Endothelial cell of umbilical vein (primary cell): ENCODE measurements at regions not wholly inside any gene's neighbourhood (a gene's known extent, or its start where the extent isn't known, plus 50 kb on each side); places are given as distances from the start of the nearest gene placed in this dataset.

Source experiments
- BruUV-seq: library from RNA; stranded (reverse); fragments of 400-500 nt; replicated peaks from 2 replicates; lab custom pipeline; 2021; lab: Mats Ljungman, UMichigan
- CTCF ChIA-PET: fragments of 300-600, 350-600 bp; sonication (Branson Sonifier 250); formaldehyde crosslinking; loops from one replicate; lab custom pipeline; 2021; ENCODE audit warnings: antibody characterized with exemption, inconsistent platforms; lab: Charles Lee
- POLR2A ChIA-PET: fragments of 300-600, 350-600 bp; sonication (Branson Sonifier 250); formaldehyde crosslinking; loops from one replicate; lab custom pipeline; 2021; ENCODE audit warnings: antibody characterized with exemption, inconsistent platforms; lab: Charles Lee
- DNase-seq: peaks from one replicate; pipeline ENCODE4 v3.0.0-alpha.2; 2011; ENCODE audit warnings: low read depth, low spot score
- FAIRE-seq: peaks from 2 replicates; lab custom pipeline; 2011; peaks lifted over from hg19 to GRCh38; lab: Jason Lieb, UNC
- H2AFZ ChIP-seq: 2 replicates; pipeline ENCODE4 v1.6.0; 2012; ENCODE audit warnings: low read depth, low read length, control low read depth, inconsistent platforms
- H3K27ac ChIP-seq: 2 replicates; pipeline ENCODE4 v1.5.1; 2011; ENCODE audit warnings: low read depth, mild to moderate bottlenecking, control low read depth, low read length, moderate library complexity; ENCODE audit not compliant: insufficient read depth
- H3K27me3 ChIP-seq, 2 experiments: 2 replicates each; pipeline versions ENCODE4 v1.6.0 to v1.6.1; 2011; ENCODE audit warnings: low read length in 2 of 2, mixed read lengths in 1 of 2; ENCODE audit not compliant: control insufficient read depth in 2 of 2, insufficient read depth in 2 of 2
- H3K36me3 ChIP-seq, 2 experiments: 2 replicates in 1 of 2; 3 replicates in 1 of 2; pipeline ENCODE4 v1.5.1; 2011; ENCODE audit warnings: low read length in 2 of 2, mild to moderate bottlenecking in 1 of 2, moderate library complexity in 1 of 2; ENCODE audit not compliant: control insufficient read depth in 2 of 2, insufficient read depth in 2 of 2; ENCODE audit errors: extremely low read depth in 1 of 2
- H3K4me1 ChIP-seq: 3 replicates; pipeline ENCODE4 v1.5.1; 2011; ENCODE audit warnings: mild to moderate bottlenecking, low read length; ENCODE audit not compliant: control insufficient read depth, insufficient read depth; ENCODE audit errors: extremely low read depth
- H3K4me2 ChIP-seq: 2 replicates; pipeline ENCODE4 v1.6.1; 2011; ENCODE audit warnings: low read length, control low read depth, mixed read lengths; ENCODE audit not compliant: insufficient read depth
- H3K4me3 ChIP-seq, 3 experiments: fragments of 200-600 bp in 1 of 3; sonication (generic), shearing (Covaris generic) in 1 of 3; replicated peaks in 1 of 3; 2 replicates each; pipeline ENCODE4 v1.5.1; 2011 to 2016; ENCODE audit warnings: control low read depth in 3 of 3, low read length in 3 of 3, mild to moderate bottlenecking in 2 of 3, inconsistent platforms in 1 of 3, low read depth in 1 of 3, moderate library complexity in 1 of 3; ENCODE audit not compliant: insufficient read depth in 1 of 3
- H3K79me2 ChIP-seq: 2 replicates; pipeline ENCODE4 v1.6.0; 2012; ENCODE audit warnings: low read length, inconsistent platforms; ENCODE audit not compliant: control insufficient read depth, insufficient read depth
- H3K9ac ChIP-seq: replicated peaks from 2 replicates; pipeline ENCODE3; 2011; ENCODE audit warnings: low read length, control low read depth; ENCODE audit not compliant: insufficient read depth; ENCODE audit errors: extremely low read depth
- H3K9me1 ChIP-seq: replicated peaks from 3 replicates; pipeline ENCODE4 v1.6.0; 2011; ENCODE audit warnings: mild to moderate bottlenecking, low read length; ENCODE audit not compliant: control insufficient read depth, insufficient read depth; ENCODE audit errors: extremely low read depth
- H3K9me3 ChIP-seq: replicated peaks from 2 replicates; pipeline ENCODE4 v1.5.1; 2012; ENCODE audit warnings: low read length, inconsistent platforms; ENCODE audit not compliant: control insufficient read depth, insufficient read depth
- H4K20me1 ChIP-seq: replicated peaks from 2 replicates; pipeline ENCODE3; 2011; ENCODE audit warnings: mild to moderate bottlenecking, low read length; ENCODE audit not compliant: control insufficient read depth, insufficient read depth; ENCODE audit errors: extremely low read depth
- EZH2 ChIP-seq: IDR thresholded peaks from 2 replicates; pipeline ENCODE4 v1.6.1; 2012; ENCODE audit warnings: borderline replicate concordance, low read depth, mild to moderate bottlenecking, moderate library complexity, low read length, inconsistent platforms; ENCODE audit not compliant: severe bottlenecking
- FOS ChIP-seq: IDR thresholded peaks from 2 replicates; pipeline ENCODE4 v1.6.1; 2011; ENCODE audit warnings: mild to moderate bottlenecking, low read length, moderate library complexity, borderline replicate concordance; ENCODE audit not compliant: insufficient read depth
- GATA2 ChIP-seq: IDR thresholded peaks from 2 replicates; pipeline ENCODE4 v1.7.0; 2011; ENCODE audit warnings: low read depth, mild to moderate bottlenecking, moderate library complexity, mixed read lengths, low read length; ENCODE audit not compliant: insufficient read length, insufficient read depth
- JUN ChIP-seq: IDR thresholded peaks from 2 replicates; pipeline ENCODE4 v1.6.1; 2011; ENCODE audit warnings: borderline replicate concordance, low read depth; ENCODE audit not compliant: insufficient read length, insufficient read depth
- MAX ChIP-seq: IDR thresholded peaks from 2 replicates; pipeline ENCODE4 v1.6.1; 2011; ENCODE audit not compliant: insufficient read depth, insufficient read length
- MYC ChIP-seq: IDR thresholded peaks from one replicate; pipeline ENCODE4 v1.6.1; 2011; ENCODE audit warnings: mild to moderate bottlenecking, low read depth, low read length
- POLR2A ChIP-seq: IDR thresholded peaks from 2 replicates; pipeline ENCODE4 v1.6.1; 2012; ENCODE audit warnings: low read depth, mild to moderate bottlenecking, control low read depth, low read length
- POLR2AphosphoS5 ChIP-seq: IDR thresholded peaks from 2 replicates; pipeline ENCODE4 v1.6.1; 2012; ENCODE audit warnings: low read depth, mild to moderate bottlenecking, control low read depth, low read length, moderate library complexity; ENCODE audit not compliant: insufficient read depth
- dilution Hi-C: fragments of 300-500 bp; cut with MboI; formaldehyde crosslinking; loops from one replicate; pipeline ENCODE4 v1.15.0; 2019; ENCODE audit warnings: low sequenced_read_pairs; ENCODE audit not compliant: extremely low pct_ligation_motif_present
- intact Hi-C: fragments of 100-400 bp; cut with micrococcal nuclease; formaldehyde crosslinking; loops from one replicate; pipeline ENCODE4 v1.10.0; 2022
- TF ChIP-seq, protein P1 (sequence below), 2 donors: IDR thresholded peaks; 1 replicate in 1 of 2; 2 replicates in 1 of 2; pipeline ENCODE4 v1.5.1; 2011; ENCODE audit warnings: low read length in 2 of 2, mild to moderate bottlenecking in 2 of 2, moderate library complexity in 2 of 2, control low read depth in 1 of 2, inconsistent platforms in 1 of 2, low read depth in 1 of 2; ENCODE audit not compliant: insufficient read depth in 1 of 2; ENCODE audit errors: extremely low read depth in 1 of 2

- POLR2A ChIA-PET: no interaction called here
These were observed 271.5 kb upstream of the ZWINT start for GRCh38 chr10:56632537-56632936.

More at GRCh38 chr10:56632537-56632936, 271.5 kb upstream of the ZWINT start:
- Histone ChIP-seq H3K4me1 (no peaks in the 10 kb centered on the region), H2AFZ (no peak overlapping the region), H3K9ac (no peak overlapping the region), H3K27ac (no peak overlapping the region), H3K79me2 (no peaks in the 10 kb centered on the region), H3K27me3 (no peaks in the 10 kb centered on the region), H4K20me1 (no peaks in the 10 kb centered on the region), H3K4me2 (no peak overlapping the region), H3K9me3 (peaks cover 3% of the 10 kb centered on the region), H3K9me1 (no peaks in the 10 kb centered on the region), H3K4me3 (no peak overlapping the region), H3K36me3 (no peaks in the 10 kb centered on the region)
- FAIRE-seq (no peak), DNase-seq (no peak)
- CTCF ChIA-PET: no interaction called here
- dilution Hi-C loops (no loop called here), intact Hi-C loops (no loop called here)
- TF ChIP-seq, protein P1, sequence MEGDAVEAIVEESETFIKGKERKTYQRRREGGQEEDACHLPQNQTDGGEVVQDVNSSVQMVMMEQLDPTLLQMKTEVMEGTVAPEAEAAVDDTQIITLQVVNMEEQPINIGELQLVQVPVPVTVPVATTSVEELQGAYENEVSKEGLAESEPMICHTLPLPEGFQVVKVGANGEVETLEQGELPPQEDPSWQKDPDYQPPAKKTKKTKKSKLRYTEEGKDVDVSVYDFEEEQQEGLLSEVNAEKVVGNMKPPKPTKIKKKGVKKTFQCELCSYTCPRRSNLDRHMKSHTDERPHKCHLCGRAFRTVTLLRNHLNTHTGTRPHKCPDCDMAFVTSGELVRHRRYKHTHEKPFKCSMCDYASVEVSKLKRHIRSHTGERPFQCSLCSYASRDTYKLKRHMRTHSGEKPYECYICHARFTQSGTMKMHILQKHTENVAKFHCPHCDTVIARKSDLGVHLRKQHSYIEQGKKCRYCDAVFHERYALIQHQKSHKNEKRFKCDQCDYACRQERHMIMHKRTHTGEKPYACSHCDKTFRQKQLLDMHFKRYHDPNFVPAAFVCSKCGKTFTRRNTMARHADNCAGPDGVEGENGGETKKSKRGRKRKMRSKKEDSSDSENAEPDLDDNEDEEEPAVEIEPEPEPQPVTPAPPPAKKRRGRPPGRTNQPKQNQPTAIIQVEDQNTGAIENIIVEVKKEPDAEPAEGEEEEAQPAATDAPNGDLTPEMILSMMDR (IDR thresholded peaks at IDR 0.05; ENCODE audit: extremely low read depth in 1 of 2, insufficient read depth in 1 of 2, low read depth in 1 of 2, low read length in 2 of 2): no peak
- TF ChIP-seq POLR2AphosphoS5: no peak
- no peak for TF ChIP-seq POLR2A
- TF ChIP-seq FOS: no peak
- no peak for TF ChIP-seq GATA2
- no peak for TF ChIP-seq JUN
- TF ChIP-seq MYC: no peak
- no peak for TF ChIP-seq MAX
- no peak for TF ChIP-seq EZH2
- no TSS peak for BruUV-seq
